ENCODE measurements at regions not wholly inside any gene's neighbourhood (a gene's known extent, or its start where the extent isn't known, plus 50 kb on each side); places are given as distances from the start of the nearest gene placed in this dataset.
"Not testable (repeated sequence)": the region's sequence is repeated elsewhere in the genome, so short reads cannot be mapped to it uniquely, and the experiment has no call there.

DNA sequence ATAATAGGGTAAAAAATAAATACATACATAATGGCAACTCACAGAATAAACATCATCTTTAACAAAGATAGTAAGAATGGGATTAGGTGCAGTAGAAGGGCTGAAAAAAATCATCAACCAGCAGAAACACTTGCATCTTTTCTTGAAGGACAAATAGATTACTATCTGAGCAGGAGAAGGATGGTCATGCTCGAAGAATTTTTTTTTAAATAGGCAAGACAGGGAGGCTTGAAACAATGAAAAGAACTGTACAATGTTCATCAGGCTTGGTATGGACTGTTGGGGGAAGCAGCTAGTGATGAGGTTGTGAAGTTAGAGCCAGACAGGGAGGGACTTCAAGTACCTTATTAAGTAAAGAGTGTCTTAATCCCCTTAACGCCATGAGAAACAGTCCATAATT, 167.4 kb upstream of the LDB2 start:
- no peak for DNase-seq (ENCODE audit: low read depth in 2 of 2)

GRCh38 chr4:17064959-17065358, 166.5 kb upstream of the LDB2 start:
- DNase-seq (ENCODE audit: low read depth in 2 of 2): no peak

GRCh38 chr4:17063888-17064287, 165.4 kb upstream of the LDB2 start:
- DNase-seq (ENCODE audit: low read depth in 2 of 2): no peak

- DNase-seq (ENCODE audit: low read depth in 2 of 2): no peak
These were observed 161.8 kb upstream of the LDB2 start for GRCh38 chr4:17060230-17060629.

DNA sequence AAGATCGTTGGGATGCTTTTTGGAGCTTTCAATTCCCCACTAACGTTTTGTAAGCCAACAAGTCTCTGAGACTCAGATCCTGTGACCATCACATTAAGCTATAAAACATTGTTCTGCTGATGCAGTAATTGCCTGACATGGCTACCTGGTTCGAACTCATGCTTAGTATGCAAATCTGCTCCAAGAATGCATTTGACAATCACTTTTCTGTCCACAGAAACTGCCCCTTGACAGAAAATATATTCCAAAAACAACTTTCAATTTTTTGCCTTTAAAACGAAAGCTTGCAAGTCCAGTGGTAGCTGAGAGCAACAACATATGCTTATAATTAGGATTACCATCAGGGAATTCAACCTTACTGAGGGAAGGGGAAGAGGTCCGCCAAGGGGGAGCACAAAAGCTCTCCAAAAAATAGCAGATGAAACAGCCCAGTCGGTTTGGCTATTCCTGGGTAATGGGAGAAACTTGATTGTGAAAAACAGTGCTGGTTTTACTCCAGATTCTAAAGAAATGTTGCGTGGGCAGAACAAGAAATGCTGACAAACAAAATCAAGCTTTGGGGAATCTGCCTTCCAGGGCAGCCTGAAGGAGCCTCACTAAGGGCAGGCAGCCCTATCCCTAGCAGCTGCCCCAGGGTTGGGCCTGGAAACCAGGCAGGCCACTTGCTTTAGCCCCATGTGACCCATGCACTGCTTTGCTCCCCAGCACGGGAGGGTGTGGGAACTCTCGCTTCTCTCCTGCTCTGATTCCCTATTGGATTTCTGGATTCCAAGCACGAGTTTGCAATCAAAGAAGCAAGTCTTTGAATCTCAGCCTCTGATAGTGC, 160.7 kb upstream of the LDB2 start:
- DNase-seq (ENCODE audit: low read depth in 2 of 2): no peak

GRCh38 chr4:17058536-17058915, 160.1 kb upstream of the LDB2 start:
- no peak for DNase-seq (ENCODE audit: low read depth in 2 of 2)

DNA sequence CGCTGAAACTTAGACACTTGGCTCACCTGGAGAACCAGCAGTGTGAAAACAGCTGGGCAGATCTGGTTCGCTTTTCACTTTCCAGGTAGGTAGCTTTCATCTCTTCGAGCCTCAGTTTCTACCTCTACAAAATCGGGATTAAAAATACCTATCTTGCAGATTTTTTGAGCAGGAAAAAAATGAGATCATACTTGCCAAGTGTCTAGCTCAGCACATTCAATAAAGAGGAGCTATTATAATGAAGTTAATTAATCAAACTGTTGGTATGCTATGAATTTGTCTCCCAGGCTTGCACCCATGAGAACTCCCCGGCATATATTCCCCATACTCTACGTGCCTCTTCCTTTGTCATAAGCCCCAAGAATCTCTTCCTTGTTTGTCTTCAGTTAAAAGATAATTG, 158.6 kb upstream of the LDB2 start:
- no peak for DNase-seq (ENCODE audit: low read depth in 2 of 2)

DNA sequence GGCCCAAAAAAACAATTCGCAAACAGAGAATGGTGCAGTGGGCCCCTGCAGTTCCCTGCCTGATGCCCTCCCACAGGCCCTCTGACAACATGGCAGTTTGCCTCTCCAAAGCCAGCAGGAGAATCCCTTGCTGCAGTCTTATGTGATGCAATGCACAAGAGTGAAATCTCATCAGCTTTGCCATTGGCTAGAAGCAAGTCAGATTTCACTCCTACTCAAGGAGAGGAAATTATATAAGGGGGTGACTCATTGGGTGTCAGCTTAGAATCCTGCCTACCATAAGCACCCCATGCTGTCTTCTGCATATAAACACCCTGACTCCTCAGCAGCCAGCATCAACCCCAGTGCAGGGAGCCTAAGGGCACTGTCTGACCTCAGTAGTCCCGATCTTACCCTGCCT, 157.3 kb upstream of the LDB2 start:
- no peak for DNase-seq (ENCODE audit: low read depth in 2 of 2)

GRCh38 chr4:17045866-17046265, 147.4 kb upstream of the LDB2 start:
- no peak for DNase-seq (ENCODE audit: low read depth in 2 of 2)

GRCh38 chr4:17038510-17039176, 140.2 kb upstream of the LDB2 start:
- no peak for DNase-seq (ENCODE audit: low read depth in 2 of 2)

DNA sequence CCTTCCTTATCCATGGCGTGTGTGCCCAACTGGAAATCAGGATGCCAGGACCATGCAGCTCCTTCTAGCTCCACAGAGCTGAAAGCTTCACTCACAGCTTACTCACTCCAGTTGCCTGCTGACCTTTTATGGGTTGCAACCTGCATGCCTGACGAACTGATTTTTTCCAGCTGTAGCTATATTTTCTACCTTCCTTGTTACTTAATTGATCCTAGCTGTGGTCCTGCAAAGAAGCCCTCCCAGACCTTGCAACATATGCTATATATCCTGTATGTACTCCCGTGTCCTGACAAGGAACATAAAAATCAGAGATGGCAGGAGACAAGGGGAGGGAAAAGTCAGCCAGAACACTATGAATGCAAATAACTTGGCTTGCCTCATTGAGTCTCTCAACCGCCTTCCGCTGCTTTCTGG, 135.3 kb upstream of the LDB2 start:
- DNase-seq (ENCODE audit: low read depth in 2 of 2): no peak

DNA sequence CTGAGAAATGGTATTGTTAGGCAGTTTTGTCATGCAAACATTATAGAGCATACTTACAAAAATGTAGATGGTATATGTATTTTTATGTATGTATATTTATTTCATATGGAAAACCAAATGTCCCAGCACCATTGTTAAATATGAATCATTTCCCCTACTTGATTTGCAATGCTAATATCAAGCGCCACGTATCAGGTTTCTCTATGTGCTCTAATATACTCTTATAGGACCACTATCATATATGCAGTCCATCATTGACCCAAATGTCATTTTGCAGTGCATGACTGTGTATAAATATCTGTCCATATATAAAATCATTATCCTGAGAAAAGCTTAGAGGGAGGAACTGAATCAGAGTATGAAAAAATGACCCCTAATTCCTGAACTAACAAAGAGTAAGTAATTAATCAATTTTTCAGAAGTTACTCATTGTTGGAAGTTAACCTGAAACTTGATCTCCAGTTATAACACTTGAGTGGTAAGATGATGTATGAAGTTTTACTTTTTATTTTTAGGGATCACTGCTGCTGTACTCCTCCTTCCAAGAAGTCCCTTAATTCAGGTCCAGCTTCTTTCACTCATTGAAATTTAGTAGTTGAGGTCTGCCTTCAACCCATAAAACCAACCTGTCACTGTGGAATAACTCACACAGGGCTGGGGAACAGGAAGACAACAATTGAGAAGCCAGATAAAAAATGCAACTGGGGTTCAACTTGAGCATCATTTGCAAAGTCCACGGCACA, 134.8 kb upstream of the LDB2 start:
- DNase-seq (ENCODE audit: low read depth in 2 of 2): no peak

DNA sequence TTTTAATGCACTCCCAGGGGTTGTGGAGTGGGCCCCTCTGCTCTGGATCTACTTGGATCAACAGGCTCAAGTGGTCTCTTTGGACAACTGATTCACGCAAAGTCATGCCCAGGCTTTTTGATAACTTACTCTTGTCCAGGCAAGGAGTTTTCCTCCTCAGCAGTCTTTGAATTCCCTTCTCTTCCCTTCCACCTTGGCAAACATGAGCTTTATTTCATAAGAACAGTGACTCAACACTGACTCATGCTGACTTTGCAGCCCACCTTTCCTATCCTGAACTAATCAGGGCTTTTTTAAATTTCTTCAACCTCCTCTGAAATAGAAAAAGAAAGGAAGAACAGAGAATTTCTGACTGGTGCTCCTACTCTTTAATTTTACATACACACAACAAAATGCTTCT, 132.1 kb upstream of the LDB2 start:
- no peak for DNase-seq (ENCODE audit: low read depth in 2 of 2)

DNA sequence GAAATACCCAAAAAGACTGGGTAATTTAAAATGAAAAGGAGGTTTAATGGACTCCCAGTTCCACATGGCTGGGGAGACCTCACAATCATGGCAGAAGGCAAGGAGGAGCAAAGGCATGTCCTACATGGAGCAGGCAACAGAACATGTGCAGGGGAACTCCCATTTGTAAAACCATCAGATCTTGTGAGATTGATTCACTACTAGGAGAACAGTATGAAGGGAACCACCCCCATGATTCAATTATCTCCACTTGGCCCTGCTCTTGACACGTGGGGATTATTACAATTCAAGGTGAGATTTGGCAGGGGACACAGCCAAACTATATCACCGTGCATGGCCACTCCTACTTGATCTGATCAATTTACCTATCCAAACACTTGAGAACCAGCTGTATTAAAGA, 131.5 kb upstream of the LDB2 start:
- DNase-seq (ENCODE audit: low read depth in 2 of 2): no peak

DNA sequence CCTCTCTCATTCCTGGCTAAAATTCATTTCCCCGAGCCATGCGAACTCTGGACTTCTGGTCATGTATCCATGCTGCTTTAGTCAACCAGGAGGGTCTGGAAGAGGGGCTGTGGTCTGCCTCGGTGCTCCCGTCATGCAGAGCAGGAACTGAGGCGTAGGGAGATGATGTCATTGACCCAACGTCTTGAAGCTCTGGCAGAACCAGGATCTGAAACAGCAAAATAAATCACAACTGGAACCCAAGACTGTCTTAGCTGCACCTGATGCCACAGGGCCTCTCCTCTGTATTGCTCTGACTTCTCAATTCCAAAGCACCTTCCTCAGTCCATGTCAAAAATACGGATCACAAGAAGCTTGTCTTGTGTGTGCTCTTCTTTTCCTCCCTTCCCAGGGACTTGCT, 131.0 kb upstream of the LDB2 start:
- no peak for DNase-seq (ENCODE audit: low read depth in 2 of 2)

DNA sequence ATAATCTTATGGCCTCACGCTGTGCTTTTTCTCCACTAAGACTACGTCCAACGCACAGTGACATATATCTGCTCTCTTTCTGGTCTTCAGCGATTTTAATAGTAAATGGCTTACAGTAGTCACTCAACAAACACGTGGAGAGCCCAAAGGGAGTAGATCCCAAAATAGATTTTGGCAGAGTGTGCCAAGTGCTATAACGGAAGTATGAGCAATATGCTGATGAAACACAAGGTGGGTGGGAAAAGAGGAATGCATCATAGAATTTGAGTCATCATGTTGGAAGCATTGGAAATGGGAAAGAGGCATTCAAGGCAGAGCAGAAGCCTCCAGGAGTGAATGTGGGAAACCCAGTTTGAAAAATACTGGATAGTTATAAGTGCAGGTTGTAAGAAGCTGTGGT, 129.1 kb upstream of the LDB2 start:
- DNase-seq (ENCODE audit: low read depth in 2 of 2): no peak

DNA sequence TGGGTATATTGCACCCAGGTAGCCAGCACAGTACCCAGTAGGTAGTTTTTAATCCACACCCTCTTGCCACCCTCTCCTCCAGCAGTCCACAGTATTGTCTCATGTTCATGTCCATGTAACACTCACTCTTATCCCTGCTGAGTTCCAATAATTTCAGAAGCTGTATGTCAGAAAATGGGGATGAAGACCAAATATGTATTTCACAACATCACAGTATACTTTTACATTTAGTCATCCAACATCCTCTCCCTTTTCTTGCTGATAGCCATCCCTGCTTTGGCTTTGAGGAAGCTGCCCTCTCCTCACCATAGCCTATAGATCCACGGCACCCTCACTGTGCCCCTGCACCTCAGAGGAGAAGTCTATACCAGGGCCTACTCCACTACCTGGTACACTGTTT, 126.0 kb upstream of the LDB2 start:
- no peak for DNase-seq (ENCODE audit: low read depth in 2 of 2)

DNA sequence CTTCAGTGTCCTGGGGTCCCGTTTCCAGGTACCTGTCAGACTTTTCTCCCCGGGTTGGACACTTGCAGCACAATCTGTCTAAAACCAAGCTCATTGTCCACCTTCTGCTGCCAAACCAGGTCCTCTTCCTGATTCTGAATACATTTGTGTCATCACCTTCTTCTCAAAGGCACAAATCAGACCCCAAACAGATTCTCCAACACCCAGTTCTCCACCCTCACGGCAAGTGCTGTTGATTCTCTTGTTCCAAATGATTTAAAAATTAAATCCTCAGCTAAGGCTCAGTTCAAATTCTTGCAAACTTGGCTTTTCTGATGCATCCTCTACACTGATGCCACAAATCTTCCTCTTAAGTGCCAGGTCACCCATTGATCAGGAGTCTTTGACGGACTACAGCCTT, 122.5 kb upstream of the LDB2 start:
- no peak for DNase-seq (ENCODE audit: low read depth in 2 of 2)

DNA sequence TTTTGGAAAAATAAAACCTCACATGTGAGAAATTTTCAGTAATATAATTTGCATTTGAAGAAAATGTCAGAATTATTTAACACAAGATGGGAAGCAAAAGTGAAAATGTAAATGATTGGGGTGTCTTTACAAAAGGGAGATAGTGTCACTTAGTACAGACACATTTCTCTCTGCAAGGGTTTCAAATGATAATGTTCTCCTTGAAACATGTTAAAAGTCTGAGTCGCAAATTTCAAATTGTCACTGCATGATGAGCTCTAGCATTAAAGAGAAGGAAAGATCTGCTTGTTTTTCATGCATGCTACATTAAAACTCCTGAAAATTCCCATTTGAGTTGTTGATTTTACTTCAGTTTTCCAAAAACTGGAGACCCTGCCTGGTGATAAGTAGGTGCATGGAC, 122.0 kb upstream of the LDB2 start:
- no peak for DNase-seq (ENCODE audit: low read depth in 2 of 2)

- DNase-seq (ENCODE audit: low read depth in 2 of 2): not testable (repeated sequence)
These were observed 120.2 kb upstream of the LDB2 start for GRCh38 chr4:17018621-17019020.

DNA sequence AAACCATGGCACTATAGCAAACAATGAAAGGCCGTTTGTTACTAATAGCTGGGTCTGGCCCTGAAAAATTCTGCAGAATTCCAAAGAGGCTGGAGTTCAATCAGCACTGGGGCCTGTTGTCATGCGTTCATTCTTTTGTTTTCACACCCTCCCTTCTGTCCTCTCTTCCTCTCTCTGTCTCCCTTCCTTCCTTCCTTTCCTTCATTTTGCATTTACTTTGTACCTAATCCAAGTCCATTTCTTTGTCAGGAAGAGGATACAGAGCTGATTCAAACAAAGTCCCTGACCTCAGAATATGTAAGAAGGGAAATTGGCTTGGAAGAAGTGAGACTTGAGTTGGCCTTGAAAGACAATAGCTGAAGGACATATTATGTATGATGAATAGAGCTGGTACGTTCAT, 119.6 kb upstream of the LDB2 start:
- no peak for DNase-seq (ENCODE audit: low read depth in 2 of 2)

DNA sequence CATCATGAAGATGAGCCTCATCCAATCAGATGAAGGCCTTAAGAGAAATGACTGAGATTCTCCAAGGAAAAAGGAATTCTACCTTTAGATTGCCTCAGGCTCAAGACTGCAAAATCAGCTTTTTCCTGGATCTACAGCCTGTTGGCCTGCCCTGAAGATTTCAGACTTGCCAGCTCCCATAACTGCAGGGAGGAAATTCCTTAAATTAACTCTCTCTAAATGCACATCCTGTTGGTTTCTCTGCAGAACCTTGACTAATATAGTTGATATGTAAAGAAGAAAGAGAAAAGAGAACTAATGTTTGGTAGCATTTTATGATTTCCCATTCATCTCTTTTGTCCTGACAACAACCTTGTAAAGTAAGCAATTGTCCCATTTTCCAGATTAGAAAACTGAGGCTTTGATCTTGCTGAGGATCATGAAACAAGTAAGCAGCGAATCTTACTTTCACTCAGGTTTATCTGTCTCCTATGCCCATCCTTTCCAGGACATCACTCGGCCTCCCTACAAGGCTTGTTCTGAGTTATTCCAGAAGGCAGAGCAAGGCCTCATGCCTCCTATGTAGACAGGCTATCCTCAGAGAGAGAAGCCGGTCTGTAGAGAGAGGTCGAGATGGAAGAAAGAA, 115.0 kb upstream of the LDB2 start:
- no peak for DNase-seq (ENCODE audit: low read depth in 2 of 2)

Data from activated CD4-positive, alpha-beta T cell treated with anti-CD3 and anti-CD28 coated beads for 24 hours (primary cell).